SK-N-SH (cell line): ENCODE measurements at regions not wholly inside any gene's neighbourhood (a gene's known extent, or its start where the extent isn't known, plus 50 kb on each side); places are given as distances from the start of the nearest gene placed in this dataset.

ENCODE experiments used
- CTCF ChIA-PET: fragments of 300-600, 350-600 bp; formaldehyde crosslinking; extraction: SDS; loops from one replicate; lab custom pipeline; 2021; lab: Yijun Ruan, JAX
- POLR2A ChIA-PET: fragments of 350-600 bp; sonication (Branson Sonifier 250); formaldehyde crosslinking; extraction: SDS; loops from one replicate; lab custom pipeline; 2020; ENCODE audit warnings: antibody characterized with exemption, inconsistent platforms; lab: Yijun Ruan, JAX
- DNase-seq: peaks from one replicate; pipeline ENCODE4 v3.0.0; 2012
- H2AFZ ChIP-seq: fragments of 200-600 bp; sonication (generic); 2 replicates; pipeline ENCODE4 v1.8.1; 2016; ENCODE audit warnings: antibody characterized with exemption, mild to moderate bottlenecking, low read depth
- H3F3A ChIP-seq: fragments of 200-600 bp; sonication (generic); replicated peaks from 2 replicates; pipeline ENCODE3; 2016; ENCODE audit warnings: antibody characterized with exemption, mild to moderate bottlenecking; ENCODE audit not compliant: insufficient read depth
- H3K27ac ChIP-seq, 2 experiments: fragments of 200-500 bp in 1 of 2; fragments of 200-600 bp in 1 of 2; sonication (Bioruptor generic) in 1 of 2; sonication (generic), shearing (Covaris generic) in 1 of 2; 2 replicates each; pipeline versions ENCODE4 v1.5.1 to v1.6.1; 2014 to 2016; ENCODE audit warnings: low read depth in 2 of 2, inconsistent platforms in 1 of 2, low read length in 1 of 2, mild to moderate bottlenecking in 1 of 2, mixed read lengths in 1 of 2
- H3K27me3 ChIP-seq: fragments of 200-600 bp; sonication (generic), shearing (Covaris generic); 2 replicates; pipeline ENCODE4 v1.6.1; 2016; ENCODE audit warnings: mixed run types; ENCODE audit not compliant: insufficient read depth
- H3K36me3 ChIP-seq, 2 experiments: fragments of 200-500 bp in 1 of 2; fragments of 200-600 bp in 1 of 2; sonication (Bioruptor generic) in 1 of 2; sonication (generic) in 1 of 2; replicated peaks in 1 of 2; 2 replicates each; pipeline versions ENCODE3 to v1.5.1; 2014 to 2016; ENCODE audit warnings: low read length in 1 of 2, mild to moderate bottlenecking in 1 of 2; ENCODE audit not compliant: insufficient read depth in 2 of 2, control insufficient read depth in 1 of 2
- H3K4me1 ChIP-seq, 2 experiments: fragments of 200-500 bp in 1 of 2; fragments of 200-600 bp in 1 of 2; sonication (Bioruptor generic) in 1 of 2; sonication (generic), shearing (Covaris generic) in 1 of 2; 2 replicates each; pipeline versions ENCODE4 v1.5.1 to v1.6.1; 2014 to 2016; ENCODE audit warnings: low read depth in 1 of 2, low read length in 1 of 2, mixed run types in 1 of 2; ENCODE audit not compliant: insufficient read depth in 2 of 2, control insufficient read depth in 1 of 2
- H3K4me2 ChIP-seq: fragments of 200-600 bp; sonication (generic), shearing (Covaris generic); 2 replicates; pipeline ENCODE4 v1.6.1; 2017; ENCODE audit warnings: mixed run types
- H3K4me3 ChIP-seq, 2 experiments: fragments of 200-500 bp in 1 of 2; fragments of 200-600 bp in 1 of 2; sonication (Bioruptor generic) in 1 of 2; sonication (generic), shearing (Covaris generic) in 1 of 2; 2 replicates each; pipeline versions ENCODE4 v1.5.1 to v1.8.1; 2014 to 2016; ENCODE audit warnings: low read depth in 2 of 2, inconsistent platforms in 1 of 2, low read length in 1 of 2, mild to moderate bottlenecking in 1 of 2, mixed read lengths in 1 of 2, moderate library complexity in 1 of 2
- H3K79me2 ChIP-seq: fragments of 200-600 bp; sonication (generic); 2 replicates; pipeline ENCODE4 v1.8.1; 2017; ENCODE audit warnings: mild to moderate bottlenecking; ENCODE audit not compliant: insufficient read depth
- H3K9ac ChIP-seq: fragments of 200-600 bp; sonication (generic); 2 replicates; pipeline ENCODE4 v1.6.1; 2017; ENCODE audit warnings: mixed run types
- H3K9me2 ChIP-seq: fragments of 200-600 bp; sonication (generic); 2 replicates; pipeline ENCODE4 v1.6.1; 2017; ENCODE audit warnings: mixed run types
- H3K9me3 ChIP-seq: fragments of 200-600 bp; sonication (generic); 2 replicates; pipeline ENCODE4 v1.6.1; 2017; ENCODE audit warnings: mixed run types, mild to moderate bottlenecking, moderate library complexity
- H4K20me1 ChIP-seq: fragments of 200-600 bp; sonication (generic); 2 replicates; pipeline ENCODE4 v1.6.1; 2017; ENCODE audit warnings: mild to moderate bottlenecking, mixed run types; ENCODE audit not compliant: insufficient read depth
- CHD2 ChIP-seq: fragments of 150-350 bp; IDR thresholded peaks from 2 replicates; pipeline ENCODE4 v1.6.1; 2018; ENCODE audit warnings: low read length; ENCODE audit not compliant: partially characterized antibody
- ELF1 ChIP-seq: IDR thresholded peaks from 2 replicates; pipeline ENCODE4 v1.4.0; 2012
- EP300 ChIP-seq, 2 experiments: IDR thresholded peaks; 2 replicates each; pipeline versions ENCODE4 v1.4.0 to v1.6.1; 2012; ENCODE audit warnings: borderline replicate concordance in 1 of 2, low read depth in 1 of 2, low read length in 1 of 2
- FOXJ3 ChIP-seq: sonication (generic); formaldehyde crosslinking; IDR thresholded peaks from 2 replicates; pipeline ENCODE4 v1.5.1; 2020; ENCODE audit warnings: mild to moderate bottlenecking, missing genetic modification reagents
- GABPA ChIP-seq: IDR thresholded peaks from 2 replicates; pipeline ENCODE4 v1.4.0; 2012; ENCODE audit warnings: low read depth, mild to moderate bottlenecking
- MEF2A ChIP-seq: IDR thresholded peaks from 2 replicates; pipeline ENCODE4 v1.4.0; 2012; ENCODE audit warnings: low read depth, borderline replicate concordance
- MXI1 ChIP-seq: IDR thresholded peaks from 2 replicates; pipeline ENCODE4 v1.6.1; 2012; ENCODE audit warnings: mild to moderate bottlenecking, low read depth, low read length, improper control_type of control experiment
- NFIC ChIP-seq: IDR thresholded peaks from 2 replicates; pipeline ENCODE4 v1.4.0; 2012; ENCODE audit warnings: borderline replicate concordance
- NRF1 ChIP-seq: IDR thresholded peaks from 2 replicates; pipeline ENCODE4 v1.6.1; 2012; ENCODE audit warnings: low read depth, mild to moderate bottlenecking, low read length
- POLR2AphosphoS5 ChIP-seq: IDR thresholded peaks from 2 replicates; pipeline ENCODE4 v1.6.1; 2012; ENCODE audit warnings: low read depth, low read length
- RAD21 ChIP-seq: IDR thresholded peaks from 2 replicates; pipeline ENCODE4 v1.6.1; 2012; ENCODE audit warnings: mild to moderate bottlenecking, low read length
- RCOR1 ChIP-seq: fragments of 150-350 bp; IDR thresholded peaks from 2 replicates; pipeline ENCODE4 v1.6.1; 2017; ENCODE audit warnings: antibody characterized with exemption, low read length
- RFX5 ChIP-seq: IDR thresholded peaks from 2 replicates; pipeline ENCODE4 v1.6.1; 2012; ENCODE audit warnings: mild to moderate bottlenecking, improper control_type of control experiment, low read length
- RXRA ChIP-seq: IDR thresholded peaks from 2 replicates; pipeline ENCODE4 v1.4.0; 2012; ENCODE audit warnings: low read depth, mild to moderate bottlenecking, borderline replicate concordance
- SIN3A ChIP-seq: IDR thresholded peaks from 2 replicates; pipeline ENCODE4 v1.6.1; 2012; ENCODE audit warnings: low read depth, mild to moderate bottlenecking, low read length, moderate library complexity, borderline replicate concordance
- SMC3 ChIP-seq: IDR thresholded peaks from 2 replicates; pipeline ENCODE4 v1.6.1; 2012; ENCODE audit warnings: low read depth, low read length, improper control_type of control experiment
- TAF1 ChIP-seq: IDR thresholded peaks from 2 replicates; pipeline ENCODE4 v1.6.1; 2012; ENCODE audit warnings: low read depth, mild to moderate bottlenecking, low read length, moderate library complexity, borderline replicate concordance
- TEAD4 ChIP-seq: IDR thresholded peaks from 2 replicates; pipeline ENCODE4 v1.4.0; 2012; ENCODE audit warnings: mild to moderate bottlenecking, borderline replicate concordance; ENCODE audit not compliant: insufficient read depth
- USF1 ChIP-seq: IDR thresholded peaks from 2 replicates; pipeline ENCODE4 v1.4.0; 2012; ENCODE audit warnings: low read depth, borderline replicate concordance
- USF2 ChIP-seq: fragments of 150-350 bp; IDR thresholded peaks from 2 replicates; pipeline ENCODE4 v1.6.1; 2017; ENCODE audit warnings: antibody characterized with exemption, low read length, low read depth, borderline replicate concordance
- YY1 ChIP-seq: IDR thresholded peaks from 2 replicates; pipeline ENCODE4 v1.4.0; 2012; ENCODE audit warnings: low read depth, mild to moderate bottlenecking
- WGBS: methylation state at CpG from one replicate; pipeline ENCODE4 v1.1.6; 2017; ENCODE audit warnings: low lambda C conversion rate; 5-methylcytosine and 5-hydroxymethylcytosine counted together

- no peaks in the 10 kb centered on the region for H3K27me3 ChIP-seq
- no peaks in the 10 kb centered on the region for H3K36me3 ChIP-seq
- no peaks in the 10 kb centered on the region for H3K9me3 ChIP-seq
- no peak overlapping the region for H3K4me3 ChIP-seq
- 0 out of 2 replicates have a peak overlapping the region, but pooled peaks have one; percentile 0 for H2AFZ ChIP-seq
- ChIA-PET CTCF (interaction anchor here (0.8 to 2.6 kb wide), 9 partner anchors 11 to 411 kb away, joined by 3 to 15 read pairs (median 4); no protein-coding TSS in a partner anchor), POLR2A (interaction anchor here (0.8 to 2.0 kb wide), 5 partner anchors 13 to 246 kb away, joined by 3 to 13 read pairs (median 3); no protein-coding TSS in a partner anchor)
- peak overlapping the region; percentile 47 to 87; a peak in 3 of 4 replicates for H3K27ac ChIP-seq
- H3K79me2 ChIP-seq, result no peaks in the 10 kb centered on the region; the same call in 1 of the 2 replicates
- 43% methylated on average over 9 of the region's 9 CpGs for WGBS
- peak overlapping the region; percentile 49 for H3K4me2 ChIP-seq
- no peaks in the 10 kb centered on the region for H3K9me2 ChIP-seq
- H4K20me1 ChIP-seq, result no peaks in the 10 kb centered on the region
- H3F3A ChIP-seq, result no peaks in the 10 kb centered on the region
- no peak for TF ChIP-seq USF1
- TF ChIP-seq GABPA, result no peak
- TF ChIP-seq ELF1, result no peak
- TF ChIP-seq MEF2A, result no peak
- no peak for TF ChIP-seq SIN3A
- no peak for TF ChIP-seq YY1
- no peak for TF ChIP-seq EP300 (IDR thresholded peaks at IDR 0.05; ENCODE audit: borderline replicate concordance in 1 of 2, low read depth in 1 of 2, low read length in 1 of 2)
- no peak for TF ChIP-seq NRF1
- TF ChIP-seq MXI1, result no peak
- TF ChIP-seq TEAD4, result no peak
- TF ChIP-seq RCOR1, result no peak
- TF ChIP-seq RAD21, result no peak
- TF ChIP-seq USF2, result no peak
- TF ChIP-seq SMC3, result no peak
- TF ChIP-seq POLR2AphosphoS5, result no peak
- H3K4me1 ChIP-seq, result peaks cover 15 to 48% of the 10 kb centered on the region in 2 experiments; a peak in 3 of 4 replicates
- no peak overlapping the region for H3K9ac ChIP-seq
- DNase-seq, result no peak
Measured at GRCh38 chr15:62636823-62637573, 405.5 kb upstream of the TPM1 start.

GRCh38 chr15:62637574-62637897 is 405.0 kb upstream of the TPM1 start:
- Histone ChIP-seq H2AFZ (0 out of 2 replicates have a peak overlapping the region, but pooled peaks have one; percentile 0), H3F3A (no peaks in the 10 kb centered on the region), H3K27me3 (no peaks in the 10 kb centered on the region), H3K4me3 (no peak overlapping the region), H4K20me1 (no peaks in the 10 kb centered on the region), H3K79me2 (no peaks in the 10 kb centered on the region; the same call in 1 of the 2 replicates), H3K4me1 (peaks cover 15 to 48% of the 10 kb centered on the region in 2 experiments; a peak in 3 of 4 replicates), H3K36me3 (no peaks in the 10 kb centered on the region), H3K9me2 (no peaks in the 10 kb centered on the region), H3K9me3 (no peaks in the 10 kb centered on the region), H3K27ac (peak overlapping the region; percentile 47 to 87; a peak in 3 of 4 replicates), H3K9ac (no peak overlapping the region), H3K4me2 (peak overlapping the region; percentile 49)
- CTCF ChIA-PET, result interaction anchor here (0.9 to 2.6 kb wide), 9 partner anchors 12 to 410 kb away, joined by 3 to 15 read pairs (median 4); no protein-coding TSS in a partner anchor
- POLR2A ChIA-PET, result interaction anchor here (0.8 to 2.0 kb wide), 5 partner anchors 14 to 246 kb away, joined by 3 to 13 read pairs (median 3); no protein-coding TSS in a partner anchor
- WGBS, result 53% methylated on average over 5 of the region's 5 CpGs
- DNase-seq, result peak; percentile 77
- peak; percentile 100 for TF ChIP-seq FOXJ3 (CRISPR knock-in tag)
- TF ChIP-seq RFX5, result no peak
- TF ChIP-seq TEAD4, result peak; percentile 40; the same call in 1 of the 2 replicates
- TF ChIP-seq CHD2, result peak; percentile 66
- TF ChIP-seq EP300 (IDR thresholded peaks at IDR 0.05; ENCODE audit: borderline replicate concordance in 1 of 2, low read depth in 1 of 2, low read length in 1 of 2), result peak in 1 of 2 experiments; percentile 95; a peak in 3 of 4 replicates
- TF ChIP-seq SMC3, result no peak
- no peak for TF ChIP-seq USF2
- peak; percentile 16; the same call in 1 of the 2 replicates for TF ChIP-seq RAD21
- TF ChIP-seq GABPA, result no peak
- no peak for TF ChIP-seq TAF1
- TF ChIP-seq POLR2AphosphoS5, result peak; percentile 56; the same call in 1 of the 2 replicates
- TF ChIP-seq RXRA, result 0 out of 2 replicates have a peak, but pooled peaks have one; percentile 29
- peak; percentile 21; the same call in 1 of the 2 replicates for TF ChIP-seq NFIC
- peak; percentile 33; the same call in 1 of the 2 replicates for TF ChIP-seq SIN3A
